Subcutaneous abdominal adipose tissue (tissue), 5 donors: ENCODE measurements at regions not wholly inside any gene's neighbourhood (a gene's known extent, or its start where the extent isn't known, plus 50 kb on each side); places are given as distances from the start of the nearest gene placed in this dataset.

Experiments used
- H3K27ac ChIP-seq: one replicate; pipeline ENCODE4 v1.7.0; 2013; ENCODE audit warnings: low read depth, mild to moderate bottlenecking, inconsistent platforms, low read length, moderate library complexity
- H3K27me3 ChIP-seq, 5 donors: one replicate each; pipeline ENCODE4 v1.7.0; 2013; ENCODE audit warnings: low read length in 5 of 5, inconsistent platforms in 1 of 5; ENCODE audit not compliant: control insufficient read depth in 5 of 5, insufficient read depth in 4 of 5
- H3K36me3 ChIP-seq, 5 donors: one replicate each; pipeline ENCODE4 v1.7.0; 2013; ENCODE audit warnings: low read length in 5 of 5; ENCODE audit not compliant: control insufficient read depth in 5 of 5, insufficient read depth in 5 of 5
- H3K4me1 ChIP-seq, 5 donors: one replicate each; pipeline ENCODE4 v1.7.0; 2013; ENCODE audit warnings: low read length in 5 of 5, mild to moderate bottlenecking in 3 of 5, moderate library complexity in 1 of 5; ENCODE audit not compliant: control insufficient read depth in 5 of 5, insufficient read depth in 5 of 5
- H3K4me3 ChIP-seq, 5 donors: one replicate each; pipeline ENCODE4 v1.7.0; 2013; ENCODE audit warnings: low read length in 5 of 5, low read depth in 1 of 5
- H3K9ac ChIP-seq, 5 donors: one replicate each; pipeline ENCODE4 v1.7.0; 2013; ENCODE audit warnings: low read length in 5 of 5, mild to moderate bottlenecking in 4 of 5, moderate library complexity in 3 of 5
- H3K9me3 ChIP-seq, 5 donors: one replicate each; pipeline ENCODE4 v1.7.0; 2013; ENCODE audit warnings: low read length in 5 of 5; ENCODE audit not compliant: control insufficient read depth in 5 of 5
- donor health status: healthy.
- donor health status: healthy.
- donor health status: healthy.
- donor health status: healthy.
- donor health status: healthy.

- Histone ChIP-seq H3K9me3 (no peaks in the 10 kb centered on the region), H3K36me3 (no peaks in the 10 kb centered on the region), H3K4me3 (no peak overlapping the region), H3K27me3 (peaks cover 0 to 3% (median 0%) of the 10 kb centered on the region in 5 donors), H3K9ac (no peak overlapping the region), H3K27ac (no peak overlapping the region), H3K4me1 (peaks cover 0 to 2% (median 0%) of the 10 kb centered on the region in 5 donors)
These were observed 111.9 kb downstream of the KDR start for GRCh38 chr4:55013431-55013955.

GRCh38 chr4:55012363-55013230 is 112.8 kb downstream of the KDR start:
- H3K9ac ChIP-seq = no peak overlapping the region
- H3K27me3 ChIP-seq = peaks cover 0 to 3% (median 0%) of the 10 kb centered on the region in 5 donors
- no peak overlapping the region for H3K4me3 ChIP-seq
- no peak overlapping the region for H3K27ac ChIP-seq
- H3K4me1 ChIP-seq = peaks cover 0 to 6% (median 0%) of the 10 kb centered on the region in 5 donors
- no peaks in the 10 kb centered on the region for H3K9me3 ChIP-seq
- H3K36me3 ChIP-seq = no peaks in the 10 kb centered on the region

GRCh38 chr4:55011761-55012160 is 113.6 kb downstream of the KDR start:
- H3K4me3 ChIP-seq = no peak overlapping the region
- no peak overlapping the region for H3K9ac ChIP-seq
- H3K36me3 ChIP-seq = no peaks in the 10 kb centered on the region
- peaks cover 0 to 6% (median 0%) of the 10 kb centered on the region in 5 donors for H3K4me1 ChIP-seq
- no peaks in the 10 kb centered on the region for H3K9me3 ChIP-seq
- H3K27ac ChIP-seq = no peak overlapping the region
- H3K27me3 ChIP-seq = peaks cover 0 to 3% (median 0%) of the 10 kb centered on the region in 5 donors

DNA sequence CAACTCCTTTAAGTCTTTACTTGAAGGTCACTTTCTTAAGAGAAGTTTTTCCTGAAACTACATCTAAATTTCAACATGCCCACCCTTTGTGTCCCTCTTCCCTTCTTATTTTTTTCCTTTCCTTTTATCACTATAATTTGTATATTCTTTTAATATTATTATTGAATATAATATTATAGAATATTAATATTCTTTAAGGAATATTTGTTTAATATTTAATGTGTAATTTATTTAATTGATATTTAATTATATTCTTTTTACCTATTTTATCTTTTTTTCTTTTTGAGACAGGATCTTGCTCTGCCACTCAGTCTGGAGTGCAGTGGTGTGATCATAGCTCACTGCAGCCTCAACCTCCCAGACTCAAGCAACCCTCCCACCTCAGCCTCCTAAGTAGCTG is 114.8 kb downstream of the KDR start:
- Histone ChIP-seq H3K9ac (no peak overlapping the region), H3K36me3 (no peaks in the 10 kb centered on the region), H3K27ac (no peak overlapping the region), H3K27me3 (peaks cover 0 to 3% (median 0%) of the 10 kb centered on the region in 5 donors), H3K4me1 (peaks cover 0 to 9% (median 0%) of the 10 kb centered on the region in 5 donors), H3K4me3 (no peak overlapping the region), H3K9me3 (no peaks in the 10 kb centered on the region)

- peaks cover 0 to 3% (median 0%) of the 10 kb centered on the region in 5 donors for H3K27me3 ChIP-seq
- H3K4me3 ChIP-seq = no peak overlapping the region
- H3K36me3 ChIP-seq = no peaks in the 10 kb centered on the region
- no peak overlapping the region for H3K9ac ChIP-seq
- H3K9me3 ChIP-seq = no peaks in the 10 kb centered on the region
- H3K4me1 ChIP-seq = peaks cover 0 to 28% (median 6%) of the 10 kb centered on the region in 5 donors
- no peak overlapping the region for H3K27ac ChIP-seq
These were observed 117.0 kb downstream of the KDR start for GRCh38 chr4:55008166-55009056.

DNA sequence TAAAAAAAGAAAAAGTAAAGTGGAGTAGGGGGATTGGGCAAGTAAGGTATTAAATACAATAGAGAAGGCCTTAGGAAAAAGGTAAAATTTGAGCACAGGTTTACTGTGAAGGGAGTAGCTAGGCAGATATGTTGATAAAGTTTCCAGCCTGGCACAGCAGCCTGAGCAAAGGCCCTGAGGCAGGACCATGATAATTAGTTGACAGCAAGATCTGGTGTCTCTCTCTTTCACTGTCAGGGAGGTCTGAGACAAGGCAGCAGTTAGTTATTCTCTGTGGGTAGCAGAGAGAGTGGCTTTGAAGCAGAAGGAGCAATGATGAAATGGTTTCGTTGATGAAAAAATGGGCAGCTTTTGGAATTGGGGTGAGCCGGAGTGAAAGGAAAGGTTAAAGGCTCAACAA is 119.5 kb downstream of the KDR start:
- peaks cover 0 to 3% (median 0%) of the 10 kb centered on the region in 5 donors for H3K27me3 ChIP-seq
- no peak overlapping the region for H3K27ac ChIP-seq
- H3K4me1 ChIP-seq = peaks cover 0 to 35% (median 6%) of the 10 kb centered on the region in 5 donors
- peaks cover 0 to 2% (median 0%) of the 10 kb centered on the region in 5 donors for H3K9me3 ChIP-seq
- H3K4me3 ChIP-seq = no peak overlapping the region
- H3K9ac ChIP-seq = no peak overlapping the region
- H3K36me3 ChIP-seq = no peaks in the 10 kb centered on the region

DNA sequence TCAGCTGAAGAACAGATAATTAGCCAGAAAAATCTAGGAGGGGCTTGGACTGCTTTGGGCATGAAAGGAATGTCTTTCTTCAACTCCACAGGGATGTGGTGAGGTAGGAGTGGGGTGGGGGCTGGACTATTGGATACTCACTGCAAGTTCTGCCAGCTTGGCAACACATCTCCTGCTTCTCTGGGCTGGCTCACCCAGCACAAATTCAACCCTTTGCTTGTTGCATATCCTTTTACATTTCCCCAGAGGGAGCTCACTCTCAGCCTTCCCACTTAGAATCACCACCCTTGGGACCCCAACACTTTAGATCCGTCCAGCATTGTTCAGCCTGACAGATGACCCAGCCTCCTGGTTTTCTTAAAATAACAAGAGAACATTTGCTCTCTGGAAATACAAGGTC is 120.6 kb downstream of the KDR start:
- Histone ChIP-seq H3K9me3 (peaks cover 0 to 2% (median 0%) of the 10 kb centered on the region in 5 donors), H3K9ac (no peak overlapping the region), H3K27ac (no peak overlapping the region), H3K36me3 (no peaks in the 10 kb centered on the region), H3K4me3 (no peak overlapping the region), H3K4me1 (peaks cover 0 to 35% (median 6%) of the 10 kb centered on the region in 5 donors), H3K27me3 (peaks cover 0 to 3% (median 0%) of the 10 kb centered on the region in 5 donors)

DNA sequence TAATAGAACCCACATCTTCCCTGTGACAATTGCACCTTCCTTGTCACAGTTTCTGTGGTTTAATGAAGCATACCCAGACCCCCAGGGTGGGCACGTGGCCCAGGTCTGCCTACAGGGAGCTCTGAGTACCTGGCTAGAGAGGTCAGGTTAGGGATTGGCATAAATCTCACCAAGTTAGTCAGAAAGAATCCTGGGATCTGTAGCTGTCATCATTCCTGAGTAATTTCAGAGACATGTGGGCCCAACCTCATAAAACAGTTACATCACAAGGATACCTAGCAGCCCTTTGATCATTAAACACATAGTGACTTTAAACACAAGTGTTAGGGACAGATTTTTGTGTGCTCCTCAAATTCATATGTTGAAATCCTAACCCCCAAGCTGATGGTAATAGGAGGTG is 123.0 kb downstream of the KDR start:
- no peak overlapping the region for H3K9ac ChIP-seq
- H3K4me3 ChIP-seq = no peak overlapping the region
- H3K4me1 ChIP-seq = peaks cover 0 to 29% (median 9%) of the 10 kb centered on the region in 5 donors
- no peaks in the 10 kb centered on the region for H3K36me3 ChIP-seq
- H3K27ac ChIP-seq = no peak overlapping the region
- peaks cover 0 to 2% (median 0%) of the 10 kb centered on the region in 5 donors for H3K9me3 ChIP-seq
- H3K27me3 ChIP-seq = no peaks in the 10 kb centered on the region

DNA sequence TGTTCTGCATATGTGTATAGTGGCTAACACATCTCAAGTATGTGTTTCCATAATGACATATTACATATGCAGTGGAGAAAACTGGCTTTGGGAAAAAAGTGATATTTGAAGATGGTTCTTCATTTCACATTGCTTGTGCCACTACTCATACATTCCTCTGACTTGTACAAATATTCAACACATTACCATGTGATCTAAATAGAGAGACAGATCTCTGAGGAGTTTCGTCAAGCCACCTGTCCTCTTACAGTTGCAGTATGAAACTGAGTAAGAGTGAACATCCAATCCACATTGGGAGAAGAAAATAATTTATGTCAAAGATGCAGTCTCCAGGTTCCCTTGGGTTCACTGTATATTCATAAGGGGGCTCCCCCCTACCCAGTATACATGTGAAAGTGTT is 123.9 kb downstream of the KDR start:
- Histone ChIP-seq H3K36me3 (no peaks in the 10 kb centered on the region), H3K9me3 (peaks cover 0 to 2% (median 0%) of the 10 kb centered on the region in 5 donors), H3K27me3 (no peaks in the 10 kb centered on the region), H3K9ac (no peak overlapping the region), H3K4me3 (no peak overlapping the region), H3K4me1 (peaks cover 0 to 29% (median 9%) of the 10 kb centered on the region in 5 donors), H3K27ac (no peak overlapping the region)
